Panc1 (cell line): ENCODE measurements at regions not wholly inside any gene's neighbourhood (a gene's known extent, or its start where the extent isn't known, plus 50 kb on each side); places are given as distances from the start of the nearest gene placed in this dataset.

Source experiments
- CTCF ChIP-seq: fragments of 450-650 bp; IDR thresholded peaks from 2 replicates; pipeline ENCODE4 v1.5.1; 2017; ENCODE audit warnings: mild to moderate bottlenecking
- POLR2AphosphoS5 ChIP-seq: IDR thresholded peaks from 2 replicates; pipeline ENCODE4 v1.6.1; 2012; ENCODE audit warnings: mild to moderate bottlenecking, low read depth, low read length, moderate library complexity
- REST ChIP-seq, 2 experiments: IDR thresholded peaks; 2 replicates each; pipeline ENCODE4 v1.6.1; 2011 to 2012; ENCODE audit warnings: low read depth in 2 of 2, control low read depth in 1 of 2, low read length in 1 of 2, mild to moderate bottlenecking in 1 of 2, moderate library complexity in 1 of 2; ENCODE audit not compliant: insufficient read depth in 1 of 2
- SIN3A ChIP-seq: IDR thresholded peaks from 2 replicates; pipeline ENCODE4 v1.6.1; 2012; ENCODE audit warnings: low read depth, mild to moderate bottlenecking, low read length, moderate library complexity, borderline replicate concordance; ENCODE audit not compliant: insufficient read depth

- TF ChIP-seq CTCF (no peak), REST (IDR thresholded peaks at IDR 0.05; ENCODE audit: insufficient read depth in 1 of 2, low read depth in 2 of 2, low read length in 1 of 2) (no peak), POLR2AphosphoS5 (no peak), SIN3A (no peak)
Measured at GRCh38 chr10:125419146-125419545, 258.8 kb upstream of the CTBP2 start.
